A549 (cell line): ENCODE measurements at regions not wholly inside any gene's neighbourhood (a gene's known extent, or its start where the extent isn't known, plus 50 kb on each side); places are given as distances from the start of the nearest gene placed in this dataset.

ENCODE experiments used
- ATAC-seq, 2 experiments: fragments of 200-7000 bp in 1 of 2; fragments of >200 bp in 1 of 2; cut with Nextera tagmentation in 1 of 2; cut with Tn5 transposase in 1 of 2; 3 replicates each; pipeline versions ENCODE4 v1.8.0 to v1.9.1; 2018 to 2020; ENCODE audit warnings: mild to moderate bottlenecking in 1 of 2, moderate library complexity in 1 of 2
- CTCF ChIA-PET: fragments of 300-600 bp; sonication (Branson Sonifier 250); formaldehyde crosslinking; extraction: SDS; loops from one replicate; lab custom pipeline; 2021; ENCODE audit warnings: antibody characterized with exemption, inconsistent platforms; lab: Yijun Ruan, JAX
- POLR2A ChIA-PET: fragments of 350-600 bp; formaldehyde crosslinking; extraction: SDS; loops from one replicate; lab custom pipeline; 2021; ENCODE audit warnings: antibody characterized with exemption, inconsistent platforms; lab: Yijun Ruan, JAX
- DNase-seq, 2 experiments: peaks; one replicate each; pipeline versions ENCODE4 v3.0.0 to v3.0.0-alpha.2; 2011 to 2016; ENCODE audit warnings: low read depth in 1 of 2, low spot score in 1 of 2
- FAIRE-seq: peaks from 2 replicates; lab custom pipeline; 2011; peaks lifted over from hg19 to GRCh38; lab: Jason Lieb, UNC
- H3K27ac ChIP-seq, 2 experiments: fragments of >200 bp; sonication (Bioruptor Twin); formaldehyde crosslinking; 3 replicates each; pipeline ENCODE4 v1.5.1; 2016 to 2017
- H3K4me1 ChIP-seq: fragments of >200 bp; sonication (Bioruptor Twin); formaldehyde crosslinking; 3 replicates; pipeline ENCODE4 v1.6.1; 2016
- H3K4me2 ChIP-seq: fragments of >200 bp; sonication (Bioruptor Twin); formaldehyde crosslinking; 3 replicates; pipeline ENCODE4 v1.6.1; 2016
- H3K4me3 ChIP-seq: fragments of >200 bp; sonication (Bioruptor Twin); formaldehyde crosslinking; 3 replicates; pipeline ENCODE4 v1.5.1; 2016
- H3K9me3 ChIP-seq: fragments of >200 bp; sonication (Bioruptor Twin); formaldehyde crosslinking; 3 replicates; pipeline ENCODE4 v1.6.1; 2016
- CEBPB ChIP-seq, 2 experiments: fragments of >200 bp in 1 of 2; sonication (Bioruptor Twin) in 1 of 2; formaldehyde crosslinking in 1 of 2; IDR thresholded peaks; 2 replicates each; pipeline ENCODE4 v1.6.1; 2012 to 2016
- EP300 ChIP-seq, 2 experiments: fragments of >200 bp; sonication (Bioruptor Twin); formaldehyde crosslinking; IDR thresholded peaks; 2 replicates in 1 of 2; 3 replicates in 1 of 2; pipeline ENCODE4 v1.6.1; 2016 to 2017
- ESRRA ChIP-seq: fragments of 150-350 bp; IDR thresholded peaks from 2 replicates; pipeline ENCODE4 v1.6.1; 2014; ENCODE audit warnings: mild to moderate bottlenecking, low read length, borderline replicate concordance
- FOSL2 ChIP-seq, 2 experiments: fragments of 450-650 bp in 1 of 2; fragments of >200 bp in 1 of 2; sonication (Bioruptor Twin) in 1 of 2; formaldehyde crosslinking; IDR thresholded peaks; 2 replicates each; pipeline versions ENCODE4 v1.5.0 to v1.6.1; 2016 to 2020; ENCODE audit warnings: mild to moderate bottlenecking in 1 of 2, moderate library complexity in 1 of 2
- GATA3 ChIP-seq: IDR thresholded peaks from 2 replicates; pipeline ENCODE4 v1.6.1; 2012; ENCODE audit warnings: borderline replicate concordance
- HDAC2 ChIP-seq: fragments of 200-600 bp; sonication (generic); IDR thresholded peaks from 2 replicates; pipeline ENCODE4 v1.6.1; 2016
- KDM1A ChIP-seq: fragments of 200-600 bp; sonication (generic); IDR thresholded peaks from 2 replicates; pipeline ENCODE4 v1.6.1; 2016; ENCODE audit warnings: low read depth, mild to moderate bottlenecking
- MAFK ChIP-seq: fragments of 450-650 bp; IDR thresholded peaks from 2 replicates; pipeline ENCODE4 v1.6.1; 2014; ENCODE audit not compliant: partially characterized antibody
- MAZ ChIP-seq: fragments of 150-350 bp; IDR thresholded peaks from 2 replicates; pipeline ENCODE4 v1.6.1; 2014; ENCODE audit warnings: antibody characterized with exemption, low read depth, low read length, borderline replicate concordance
- NFE2L2 ChIP-seq: fragments of 150-350 bp; conservative IDR thresholded peaks from 2 replicates; pipeline ENCODE4 v1.6.1; 2014; ENCODE audit warnings: low read length
- POLR2A ChIP-seq: IDR thresholded peaks from 2 replicates; pipeline ENCODE4 v1.6.1; 2012; ENCODE audit warnings: mild to moderate bottlenecking, low read length
- POLR2AphosphoS2 ChIP-seq: conservative IDR thresholded peaks from 2 replicates; pipeline ENCODE4 v1.6.1; 2012; ENCODE audit warnings: low read length, improper control_type of control experiment, inconsistent platforms
- RARB ChIP-seq: fragments of 250-450 bp; sonication (Bioruptor Pico); IDR thresholded peaks from 2 replicates; pipeline ENCODE4 v1.8.0; 2021; ENCODE audit warnings: mild to moderate bottlenecking, moderate library complexity
- RCOR1 ChIP-seq: fragments of 150-350 bp; IDR thresholded peaks from 2 replicates; pipeline ENCODE4 v1.6.1; 2014; ENCODE audit warnings: antibody characterized with exemption, low read length, low read depth
- RNF2 ChIP-seq: fragments of 200-600 bp; sonication (generic); IDR thresholded peaks from 2 replicates; pipeline ENCODE4 v1.6.1; 2016; ENCODE audit warnings: low read depth, mild to moderate bottlenecking, antibody characterized with exemption, moderate library complexity, borderline replicate concordance
- SMC3 ChIP-seq: fragments of >200 bp; sonication (Bioruptor Twin); formaldehyde crosslinking; IDR thresholded peaks from 3 replicates; pipeline ENCODE4 v1.6.1; 2018; ENCODE audit warnings: inconsistent platforms
- SREBF2 ChIP-seq: fragments of 450-650 bp; IDR thresholded peaks from 2 replicates; pipeline ENCODE4 v1.6.1; 2014; ENCODE audit warnings: mild to moderate bottlenecking, moderate library complexity
- TP53 ChIP-seq: fragments of 250-450 bp; sonication (Bioruptor Pico); IDR thresholded peaks from 2 replicates; pipeline ENCODE4 v1.5.0; 2021; ENCODE audit warnings: mild to moderate bottlenecking, moderate library complexity
- ZFP36 ChIP-seq: fragments of 450-650 bp; IDR thresholded peaks from 2 replicates; pipeline ENCODE4 v1.6.1; 2014; ENCODE audit warnings: borderline replicate concordance; ENCODE audit not compliant: partially characterized antibody
- ZNF302 ChIP-seq: fragments of 250-450 bp; sonication (Bioruptor Pico); IDR thresholded peaks from 2 replicates; pipeline ENCODE4 v1.9.0; 2021; ENCODE audit warnings: inconsistent platforms, mild to moderate bottlenecking, moderate library complexity
- WGBS: methylation state at CpG from one replicate; pipeline ENCODE4 v1.1.6; 2017; ENCODE audit errors: missing lambda C conversion rate; 5-methylcytosine and 5-hydroxymethylcytosine counted together
- TF ChIP-seq, protein P1 (sequence below): fragments of >200 bp; sonication (Bioruptor Twin); formaldehyde crosslinking; IDR thresholded peaks from 3 replicates; pipeline ENCODE4 v1.6.1; 2016
- TF ChIP-seq, protein P2 (sequence below): IDR thresholded peaks from 2 replicates; pipeline ENCODE4 v1.6.1; 2012
- TF ChIP-seq, protein P3 (sequence below): fragments of >200 bp; sonication (Bioruptor Twin); formaldehyde crosslinking; IDR thresholded peaks from 2 replicates; pipeline ENCODE4 v1.6.1; 2016
- TF ChIP-seq, protein P4 (sequence below): IDR thresholded peaks from 2 replicates; pipeline ENCODE4 v1.6.1; 2012

DNA sequence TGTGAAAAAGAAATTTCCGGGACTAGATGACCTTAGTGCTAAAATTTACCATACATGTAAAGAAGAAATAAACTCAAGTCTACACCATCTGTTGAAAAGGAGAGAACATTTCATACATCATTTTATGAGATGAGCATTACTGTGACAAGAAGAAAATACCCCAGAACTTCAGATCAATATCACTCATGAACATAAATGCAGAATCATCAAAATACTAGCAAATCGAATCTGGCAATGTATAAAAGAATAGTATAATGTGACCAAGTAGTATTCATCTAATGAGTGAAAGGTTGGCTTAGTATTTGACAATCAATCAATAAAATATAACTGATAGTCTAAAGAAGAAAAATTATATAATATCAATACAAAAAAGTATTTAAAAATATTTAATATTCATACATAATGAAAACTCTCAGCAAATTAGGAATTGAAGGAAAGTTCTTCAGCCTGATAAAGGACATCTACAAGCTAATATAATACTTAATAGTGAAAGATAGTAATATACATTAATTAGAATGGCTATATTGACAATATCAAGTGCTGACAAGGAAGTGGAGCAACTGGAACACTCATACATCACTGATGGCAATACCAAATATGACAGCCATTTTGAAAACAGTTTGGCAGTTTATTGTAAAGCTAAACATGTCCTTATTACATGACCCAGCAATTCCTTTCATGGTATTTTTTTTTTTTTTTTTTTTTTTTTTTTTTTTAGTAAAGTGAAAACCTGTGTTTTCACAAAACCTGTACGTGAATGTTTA, 231.4 kb upstream of the ZEB2 start:
- DNase-seq (no peak), FAIRE-seq (no peak), ATAC-seq (no peak)
- peak; percentile 81 for TF ChIP-seq MAFK
- no peak for TF ChIP-seq POLR2AphosphoS2
- TF ChIP-seq ZFP36, result peak; percentile 30
- no peak for TF ChIP-seq RARB (CRISPR knock-in tag)
- whole genome bisulfite sequencing, result 67% methylated on average over 3 of the region's 3 CpGs
- Histone ChIP-seq H3K4me2 (no peak overlapping the region), H3K9me3 (peaks cover 11% of the 10 kb centered on the region; the same call in 2 of the 3 replicates), H3K4me1 (no peaks in the 10 kb centered on the region), H3K27ac (no peak overlapping the region), H3K4me3 (no peak overlapping the region)
- ChIA-PET CTCF (no interaction called here), POLR2A (no interaction called here)

DNA sequence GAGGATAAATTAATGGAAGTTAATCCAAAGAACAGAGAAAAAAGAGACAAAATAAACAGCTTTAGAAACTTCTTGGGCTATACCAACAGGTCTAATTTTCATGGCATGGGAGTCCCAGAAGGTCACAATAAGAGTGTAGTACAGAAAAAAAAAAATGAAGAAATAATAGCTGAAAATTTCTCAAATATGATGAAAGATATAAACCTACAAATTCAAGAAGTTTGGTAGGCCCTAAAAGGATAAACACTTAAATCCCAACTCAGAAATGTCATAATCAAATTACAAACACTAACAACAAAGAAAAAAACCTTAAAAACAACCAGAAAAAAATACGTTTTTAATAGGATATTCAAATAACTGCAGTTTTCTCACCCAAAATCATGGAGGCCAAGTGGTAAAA, 229.3 kb upstream of the ZEB2 start:
- no peak for FAIRE-seq
- 28% methylated on average over 1 of the region's 1 CpG for WGBS
- Histone ChIP-seq H3K4me3 (no peak overlapping the region), H3K27ac (no peak overlapping the region), H3K9me3 (peaks cover 11% of the 10 kb centered on the region; the same call in 2 of the 3 replicates), H3K4me1 (no peaks in the 10 kb centered on the region), H3K4me2 (no peak overlapping the region)
- ChIA-PET CTCF (no interaction called here), POLR2A (no interaction called here)
- no peak for ATAC-seq
- TF ChIP-seq SREBF2 (no peak), KDM1A (no peak), CEBPB (IDR thresholded peaks at IDR 0.05) (no peak), EP300 (IDR thresholded peaks at IDR 0.05) (no peak), ESRRA (no peak), RNF2 (no peak)
- TF ChIP-seq, protein P1, sequence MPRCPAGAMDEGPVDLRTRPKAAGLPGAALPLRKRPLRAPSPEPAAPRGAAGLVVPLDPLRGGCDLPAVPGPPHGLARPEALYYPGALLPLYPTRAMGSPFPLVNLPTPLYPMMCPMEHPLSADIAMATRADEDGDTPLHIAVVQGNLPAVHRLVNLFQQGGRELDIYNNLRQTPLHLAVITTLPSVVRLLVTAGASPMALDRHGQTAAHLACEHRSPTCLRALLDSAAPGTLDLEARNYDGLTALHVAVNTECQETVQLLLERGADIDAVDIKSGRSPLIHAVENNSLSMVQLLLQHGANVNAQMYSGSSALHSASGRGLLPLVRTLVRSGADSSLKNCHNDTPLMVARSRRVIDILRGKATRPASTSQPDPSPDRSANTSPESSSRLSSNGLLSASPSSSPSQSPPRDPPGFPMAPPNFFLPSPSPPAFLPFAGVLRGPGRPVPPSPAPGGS, result no peak
- DNase-seq, result no peak

DNA sequence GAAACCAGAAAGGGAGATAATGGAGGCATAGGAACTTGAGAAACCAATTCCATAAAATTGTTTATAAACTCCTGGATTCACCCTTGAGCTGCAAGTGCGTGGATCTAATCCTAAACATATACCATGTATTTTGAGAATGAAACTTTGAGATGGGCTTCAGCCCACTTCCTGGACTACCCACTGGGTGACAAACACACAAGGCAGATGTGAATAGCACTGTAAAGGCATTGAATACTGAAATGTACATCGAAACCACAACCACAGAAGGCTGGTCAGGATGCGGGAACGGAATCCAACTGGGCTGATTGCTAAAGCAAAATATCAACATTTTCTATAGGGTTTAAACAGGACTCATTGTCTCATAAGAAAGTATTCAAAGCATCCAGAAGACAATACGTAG, 228.5 kb upstream of the ZEB2 start:
- CTCF ChIA-PET, result no interaction called here
- no peak for TF ChIP-seq NFE2L2
- no peak for TF ChIP-seq HDAC2
- no peak for TF ChIP-seq MAZ
- TF ChIP-seq, protein P2, sequence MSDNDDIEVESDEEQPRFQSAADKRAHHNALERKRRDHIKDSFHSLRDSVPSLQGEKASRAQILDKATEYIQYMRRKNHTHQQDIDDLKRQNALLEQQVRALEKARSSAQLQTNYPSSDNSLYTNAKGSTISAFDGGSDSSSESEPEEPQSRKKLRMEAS, result no peak
- no peak for TF ChIP-seq GATA3
- TF ChIP-seq RARB (CRISPR knock-in tag), result no peak
- TF ChIP-seq TP53 (CRISPR knock-in tag), result no peak
- TF ChIP-seq, protein P3, sequence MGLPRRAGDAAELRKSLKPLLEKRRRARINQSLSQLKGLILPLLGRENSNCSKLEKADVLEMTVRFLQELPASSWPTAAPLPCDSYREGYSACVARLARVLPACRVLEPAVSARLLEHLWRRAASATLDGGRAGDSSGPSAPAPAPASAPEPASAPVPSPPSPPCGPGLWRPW, result no peak
- TF ChIP-seq POLR2A, result no peak
- no peak for TF ChIP-seq FOSL2 (IDR thresholded peaks at IDR 0.05)
- no peak for TF ChIP-seq FOSL2 (CRISPR knock-in tag; IDR thresholded peaks at IDR 0.05)
- TF ChIP-seq RCOR1, result no peak
- TF ChIP-seq SMC3, result no peak
- TF ChIP-seq ZNF302 (CRISPR knock-in tag), result no peak
- TF ChIP-seq, protein P4, sequence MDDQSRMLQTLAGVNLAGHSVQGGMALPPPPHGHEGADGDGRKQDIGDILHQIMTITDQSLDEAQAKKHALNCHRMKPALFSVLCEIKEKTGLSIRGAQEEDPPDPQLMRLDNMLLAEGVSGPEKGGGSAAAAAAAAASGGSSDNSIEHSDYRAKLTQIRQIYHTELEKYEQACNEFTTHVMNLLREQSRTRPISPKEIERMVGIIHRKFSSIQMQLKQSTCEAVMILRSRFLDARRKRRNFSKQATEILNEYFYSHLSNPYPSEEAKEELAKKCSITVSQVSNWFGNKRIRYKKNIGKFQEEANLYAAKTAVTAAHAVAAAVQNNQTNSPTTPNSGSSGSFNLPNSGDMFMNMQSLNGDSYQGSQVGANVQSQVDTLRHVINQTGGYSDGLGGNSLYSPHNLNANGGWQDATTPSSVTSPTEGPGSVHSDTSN, result no peak

More for the DNA sequence above, 228.5 kb upstream of the ZEB2 start:
- no peak overlapping the region for H3K4me2 ChIP-seq
- DNase-seq (no peak), ATAC-seq (no peak), FAIRE-seq (no peak)
- POLR2A ChIA-PET, result no interaction called here
- H3K4me1 ChIP-seq, result no peaks in the 10 kb centered on the region
- no peak overlapping the region for H3K4me3 ChIP-seq
- 66% methylated on average over 5 of the region's 5 CpGs for WGBS
- peaks cover 11% of the 10 kb centered on the region; the same call in 2 of the 3 replicates for H3K9me3 ChIP-seq
- H3K27ac ChIP-seq, result no peak overlapping the region
